Ramos (cell line): ENCODE measurements at regions not wholly inside any gene's neighbourhood (a gene's known extent, or its start where the extent isn't known, plus 50 kb on each side); places are given as distances from the start of the nearest gene placed in this dataset.
"Not testable (repeated sequence)": the region's sequence is repeated elsewhere in the genome, so short reads cannot be mapped to it uniquely, and the experiment has no call there.

Experiments
- in situ Hi-C: fragments of 300-500 bp; cut with MboI; formaldehyde crosslinking; loops from one replicate; pipeline ENCODE4 v1.14.3; 2022; ENCODE audit warnings: low sequenced_read_pairs; ENCODE audit not compliant: unreplicated experiment

GRCh38 chr7:156063241-156063810, 251.1 kb upstream of the SHH start:
- in situ Hi-C loops = no loop called here

- in situ Hi-C loops = no loop called here
These were observed 250.0 kb upstream of the SHH start for GRCh38 chr7:156062286-156062685.

- in situ Hi-C loops = no loop called here
These were observed 249.5 kb upstream of the SHH start for GRCh38 chr7:156061689-156062255.

GRCh38 chr7:156060925-156061324, 248.7 kb upstream of the SHH start:
- in situ Hi-C loops = no loop called here

- in situ Hi-C loops = no loop called here
These were observed 247.1 kb upstream of the SHH start for GRCh38 chr7:156059369-156059768.

GRCh38 chr7:156058248-156058647, 246.0 kb upstream of the SHH start:
- in situ Hi-C loops = no loop called here

GRCh38 chr7:156056534-156056933, 244.3 kb upstream of the SHH start:
- in situ Hi-C loops = no loop called here

GRCh38 chr7:156055206-156055822, 243.1 kb upstream of the SHH start:
- in situ Hi-C loops = no loop called here

GRCh38 chr7:156051884-156052283, 239.6 kb upstream of the SHH start:
- in situ Hi-C loops = no loop called here

- in situ Hi-C loops = no loop called here
These were observed 238.6 kb upstream of the SHH start for GRCh38 chr7:156050636-156051569.

GRCh38 chr7:156049366-156049765, 237.1 kb upstream of the SHH start:
- in situ Hi-C loops = no loop called here

- in situ Hi-C loops = no loop called here
These were observed 233.8 kb upstream of the SHH start for GRCh38 chr7:156046031-156046560.

- in situ Hi-C loops = no loop called here
These were observed 231.3 kb upstream of the SHH start for GRCh38 chr7:156043416-156044178.

GRCh38 chr7:156041398-156041797, 229.1 kb upstream of the SHH start:
- in situ Hi-C loops = no loop called here

- in situ Hi-C loops = no loop called here
These were observed 227.9 kb upstream of the SHH start for GRCh38 chr7:156039971-156040677.

GRCh38 chr7:156039194-156039593, 226.9 kb upstream of the SHH start:
- in situ Hi-C loops = no loop called here

GRCh38 chr7:156038345-156038744, 226.1 kb upstream of the SHH start:
- in situ Hi-C loops = no loop called here

- in situ Hi-C loops = no loop called here
These were observed 223.9 kb upstream of the SHH start for GRCh38 chr7:156036153-156036552.

GRCh38 chr7:156035387-156035786, 223.1 kb upstream of the SHH start:
- in situ Hi-C loops = not testable (repeated sequence)
